22Rv1 (cell line): ENCODE measurements at regions not wholly inside any gene's neighbourhood (a gene's known extent, or its start where the extent isn't known, plus 50 kb on each side); places are given as distances from the start of the nearest gene placed in this dataset.

Source experiments
- H3K27ac ChIP-seq: fragments of 450-650 bp; 2 replicates; pipeline ENCODE4 v1.5.1; 2017
- ZFX ChIP-seq: fragments of 450-650 bp; IDR thresholded peaks from 2 replicates; pipeline ENCODE4 v1.6.1; 2017; ENCODE audit warnings: antibody characterized with exemption, borderline replicate concordance
- TF ChIP-seq, protein P1 (sequence below): fragments of 450-650 bp; IDR thresholded peaks from 2 replicates; pipeline ENCODE4 v1.5.1; 2017; ENCODE audit warnings: mild to moderate bottlenecking

DNA sequence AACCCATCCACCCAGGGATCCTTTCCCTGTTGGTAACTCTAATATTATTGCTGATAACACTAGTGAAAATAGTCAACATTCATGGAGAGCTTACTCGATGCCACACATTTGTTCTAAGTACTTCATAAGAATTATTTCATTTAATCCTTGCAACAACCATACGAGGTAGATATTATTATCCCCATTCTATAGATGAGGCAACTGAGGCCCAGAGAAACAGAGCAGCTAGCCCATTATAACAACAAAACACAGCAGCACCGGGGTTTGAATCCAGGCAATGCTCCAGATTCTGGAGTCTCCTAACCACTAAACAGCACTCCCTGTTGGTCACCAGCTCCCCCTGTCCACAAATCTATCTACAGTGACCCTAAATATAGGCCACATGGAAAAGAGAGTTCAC, 90.4 kb upstream of the PKDCC start:
- no peak overlapping the region for H3K27ac ChIP-seq
- TF ChIP-seq, protein P1, sequence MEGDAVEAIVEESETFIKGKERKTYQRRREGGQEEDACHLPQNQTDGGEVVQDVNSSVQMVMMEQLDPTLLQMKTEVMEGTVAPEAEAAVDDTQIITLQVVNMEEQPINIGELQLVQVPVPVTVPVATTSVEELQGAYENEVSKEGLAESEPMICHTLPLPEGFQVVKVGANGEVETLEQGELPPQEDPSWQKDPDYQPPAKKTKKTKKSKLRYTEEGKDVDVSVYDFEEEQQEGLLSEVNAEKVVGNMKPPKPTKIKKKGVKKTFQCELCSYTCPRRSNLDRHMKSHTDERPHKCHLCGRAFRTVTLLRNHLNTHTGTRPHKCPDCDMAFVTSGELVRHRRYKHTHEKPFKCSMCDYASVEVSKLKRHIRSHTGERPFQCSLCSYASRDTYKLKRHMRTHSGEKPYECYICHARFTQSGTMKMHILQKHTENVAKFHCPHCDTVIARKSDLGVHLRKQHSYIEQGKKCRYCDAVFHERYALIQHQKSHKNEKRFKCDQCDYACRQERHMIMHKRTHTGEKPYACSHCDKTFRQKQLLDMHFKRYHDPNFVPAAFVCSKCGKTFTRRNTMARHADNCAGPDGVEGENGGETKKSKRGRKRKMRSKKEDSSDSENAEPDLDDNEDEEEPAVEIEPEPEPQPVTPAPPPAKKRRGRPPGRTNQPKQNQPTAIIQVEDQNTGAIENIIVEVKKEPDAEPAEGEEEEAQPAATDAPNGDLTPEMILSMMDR: no peak
- no peak for TF ChIP-seq ZFX

DNA sequence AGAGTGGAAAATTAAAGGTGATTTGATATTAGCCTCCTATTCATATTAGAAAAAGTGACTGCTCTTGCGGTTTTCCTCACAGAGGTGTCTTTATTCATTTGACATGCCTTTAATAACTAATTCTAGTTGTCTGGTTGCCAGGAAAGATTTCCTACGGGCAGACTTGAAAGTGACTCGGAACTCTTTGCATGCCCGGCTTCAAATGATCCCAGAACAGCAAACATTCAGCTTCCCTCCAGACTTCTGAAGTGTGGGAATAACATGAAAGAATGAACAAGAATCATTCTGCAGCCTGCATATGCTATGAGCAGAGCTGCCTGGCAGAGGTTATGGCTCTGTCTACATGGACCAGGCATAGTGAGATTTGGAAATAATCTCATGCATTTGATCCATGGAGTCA, 89.6 kb upstream of the PKDCC start:
- H3K27ac ChIP-seq: no peak overlapping the region
- no peak for TF ChIP-seq ZFX
- TF ChIP-seq, protein P1: no peak

DNA sequence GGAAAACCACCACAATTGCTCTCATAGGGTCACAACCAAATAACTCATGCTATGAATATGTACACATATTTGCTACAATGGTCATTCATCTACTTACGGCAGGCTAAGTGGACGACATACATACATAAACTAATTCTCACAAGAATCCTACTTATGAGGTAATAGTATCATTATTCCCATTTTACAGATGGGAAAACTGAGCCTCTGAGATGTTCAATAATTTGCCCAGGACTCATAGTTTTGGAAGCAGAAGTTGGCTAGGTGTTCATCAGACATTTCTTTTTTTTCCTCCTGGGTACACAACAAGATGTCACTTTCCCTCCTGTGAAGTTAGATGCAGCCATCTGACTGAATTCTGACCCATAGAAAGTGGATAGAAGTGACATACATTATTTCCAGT, 89.0 kb upstream of the PKDCC start:
- no peak for TF ChIP-seq ZFX
- TF ChIP-seq, protein P1: no peak
- H3K27ac ChIP-seq: no peak overlapping the region

DNA sequence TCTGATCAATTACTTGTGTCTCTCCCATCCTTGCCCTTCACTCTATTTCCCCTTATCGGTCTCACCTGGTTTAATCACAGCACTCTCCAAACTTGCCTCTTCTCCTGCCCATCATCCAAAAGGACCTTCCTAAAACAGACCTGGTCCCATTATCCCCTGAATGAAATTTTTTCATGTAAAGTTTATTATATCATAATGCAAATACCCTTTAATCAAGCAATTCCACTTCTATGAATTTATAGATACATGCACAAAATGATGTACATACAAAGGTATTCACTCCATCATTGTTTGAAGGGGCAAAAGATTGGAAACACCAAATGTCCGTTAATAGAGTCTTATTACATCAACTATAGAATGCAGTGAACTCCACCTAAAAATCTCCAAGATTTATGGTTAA, 88.1 kb upstream of the PKDCC start:
- TF ChIP-seq ZFX: no peak
- TF ChIP-seq, protein P1: no peak

DNA sequence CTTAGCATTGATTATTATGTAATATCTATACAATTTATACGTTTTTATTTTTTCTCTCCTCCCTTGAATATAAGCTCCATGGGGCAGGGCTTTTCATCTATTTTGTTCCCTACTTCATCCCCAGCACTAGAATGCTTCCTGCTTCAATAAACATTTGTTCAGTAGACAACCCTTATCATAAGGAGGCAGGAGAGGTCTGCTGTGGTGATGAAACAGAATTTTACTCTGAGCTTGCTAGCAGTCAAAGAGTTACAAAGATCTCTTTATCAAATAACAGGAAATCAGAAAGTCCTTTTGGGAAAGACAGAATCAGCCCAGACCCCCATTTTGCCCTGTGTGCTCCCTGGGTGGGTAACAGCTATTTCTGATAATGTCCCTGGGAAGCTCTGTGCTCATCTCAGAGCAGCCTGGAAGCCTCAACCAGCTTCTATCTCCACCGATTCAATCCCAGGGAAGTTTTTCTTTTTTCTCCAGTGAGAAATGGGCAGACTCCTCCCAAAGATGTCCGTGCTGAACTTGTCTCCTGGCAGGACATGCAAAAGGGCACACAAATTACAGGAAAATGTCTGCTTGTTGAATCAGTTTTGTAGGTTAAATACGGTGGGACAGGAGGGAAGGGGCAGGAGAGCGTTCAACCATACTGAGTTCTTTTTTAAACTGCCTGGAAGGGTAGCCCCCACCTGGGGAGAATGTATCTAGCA, 84.7 kb upstream of the PKDCC start:
- TF ChIP-seq ZFX: no peak
- TF ChIP-seq, protein P1: no peak
- H3K27ac ChIP-seq: no peak overlapping the region

More for the DNA sequence above, 88.1 kb upstream of the PKDCC start:
- no peak overlapping the region for H3K27ac ChIP-seq

DNA sequence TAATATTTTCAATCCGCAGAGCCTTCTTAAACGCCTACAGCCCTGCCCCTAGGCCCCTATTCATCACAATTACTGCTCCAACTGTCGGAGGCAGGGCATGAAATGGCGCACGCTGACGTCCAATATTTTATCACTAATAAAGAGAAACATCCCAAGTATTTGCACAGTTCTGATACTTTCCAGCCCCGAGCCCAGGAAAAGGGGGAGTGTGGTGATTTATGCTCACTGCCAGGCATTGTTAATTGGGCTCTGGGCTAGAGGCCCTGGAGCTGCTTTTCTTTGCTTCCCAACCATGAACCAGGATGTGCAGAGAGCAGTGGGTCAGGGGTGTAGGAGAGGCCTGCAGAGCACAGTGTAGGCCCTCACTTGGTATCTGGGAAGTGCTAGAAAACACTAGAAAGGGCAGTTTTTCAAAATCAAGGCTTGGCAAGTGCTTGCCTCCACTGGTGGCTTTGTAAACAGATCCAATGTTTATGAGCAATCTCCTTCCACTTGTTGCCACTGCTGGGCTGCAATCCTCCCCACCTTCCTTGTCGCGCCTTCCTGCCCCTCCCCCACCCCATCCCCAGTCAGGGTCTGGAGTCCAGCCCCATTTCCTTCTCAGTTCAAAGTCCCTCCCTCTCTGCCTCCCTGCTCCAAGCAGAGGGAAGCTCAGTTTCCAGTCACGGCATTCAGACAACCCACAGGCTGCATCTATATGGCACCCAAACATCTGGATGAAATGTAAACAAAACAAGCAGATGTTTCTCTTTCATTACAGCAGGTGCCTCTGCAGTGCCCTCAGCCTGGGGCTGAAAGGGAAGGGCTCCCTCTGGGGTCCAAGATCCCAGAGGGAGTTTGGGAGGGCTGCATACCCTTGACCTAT, 83.9 kb upstream of the PKDCC start:
- no peak for TF ChIP-seq ZFX
- TF ChIP-seq, protein P1: no peak
- H3K27ac ChIP-seq: no peak overlapping the region
